ENCODE measurements at regions not wholly inside any gene's neighbourhood (a gene's known extent, or its start where the extent isn't known, plus 50 kb on each side); places are given as distances from the start of the nearest gene placed in this dataset.
A peak's percentile ranks its signal among the peaks of the same experiment; 100 is the strongest.
"Not testable (repeated sequence)": the region's sequence is repeated elsewhere in the genome, so short reads cannot be mapped to it uniquely, and the experiment has no call there.

DNA sequence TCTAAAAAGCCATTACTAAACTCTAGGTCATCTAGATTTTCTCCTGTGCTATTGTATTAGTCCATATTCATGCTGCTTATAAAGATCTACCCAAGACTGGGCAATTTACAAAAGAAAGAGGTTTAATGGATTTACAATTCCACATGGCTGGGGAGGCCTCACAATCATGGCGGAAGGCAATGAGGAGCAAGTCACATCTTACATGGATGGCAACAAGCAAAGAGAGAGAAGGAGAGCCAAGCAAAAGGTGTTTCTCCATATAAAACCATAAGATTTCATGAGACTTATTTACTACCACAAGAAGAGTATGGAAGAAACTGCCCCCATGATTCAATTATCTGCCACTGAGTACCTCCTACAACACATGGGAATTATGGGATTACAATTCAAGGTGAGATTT is 69.6 kb upstream of the CCDC6 start:
- not testable (repeated sequence) for H3K18ac ChIP-seq (ENCODE audit: low read depth in 1 of 2, low read length in 2 of 2); H3K4me2 ChIP-seq (ENCODE audit: low read length, poor library complexity, severe bottlenecking); H3K4me3 ChIP-seq (ENCODE audit: insufficient read depth in 1 of 2, low read depth in 1 of 2, low read length in 2 of 2); H3K9me3 ChIP-seq (ENCODE audit: control insufficient read depth, low read length); DNase-seq; H2BK120ac ChIP-seq (ENCODE audit: low read depth, low read length); H2AK5ac ChIP-seq (ENCODE audit: low read length, severe bottlenecking); H2AFZ ChIP-seq (ENCODE audit: low read depth, low read length); H3K4me1 ChIP-seq (ENCODE audit: control insufficient read depth, insufficient read depth, low read depth, low read length); H3K27me3 ChIP-seq (ENCODE audit: control insufficient read depth in 1 of 2, insufficient read depth in 1 of 2, low read length in 2 of 2); H3K36me3 ChIP-seq (ENCODE audit: control insufficient read depth in 1 of 2, insufficient read depth in 2 of 2, low read depth in 1 of 2, low read length in 2 of 2); H3K23ac ChIP-seq (ENCODE audit: low read length in 2 of 2); H3K14ac ChIP-seq (ENCODE audit: low read length in 2 of 2); H2BK15ac ChIP-seq (ENCODE audit: low read depth, poor library complexity, severe bottlenecking); H3K4ac ChIP-seq (ENCODE audit: low read depth in 1 of 2, low read length in 2 of 2); H3K9ac ChIP-seq (ENCODE audit: low read length); H2BK5ac ChIP-seq (ENCODE audit: low read depth, low read length, poor library complexity, severe bottlenecking); H4K8ac ChIP-seq (ENCODE audit: low read length); H3K79me1 ChIP-seq (replicated peaks; ENCODE audit: low read length, poor library complexity, severe bottlenecking); H4K91ac ChIP-seq (ENCODE audit: low read length); H2BK12ac ChIP-seq (ENCODE audit: low read length in 2 of 2); H3K27ac ChIP-seq (ENCODE audit: low read length, poor library complexity, severe bottlenecking)
- whole genome bisulfite sequencing, result 92% methylated on average over 1 of the region's 1 CpG

- H3K18ac ChIP-seq (ENCODE audit: low read depth in 1 of 2, low read length in 2 of 2), result no peak overlapping the region
- no peaks in the 10 kb centered on the region for H3K36me3 ChIP-seq (ENCODE audit: control insufficient read depth in 1 of 2, insufficient read depth in 2 of 2, low read depth in 1 of 2, low read length in 2 of 2)
- no peak overlapping the region for H2BK15ac ChIP-seq (ENCODE audit: low read depth, poor library complexity, severe bottlenecking)
- no peak overlapping the region for H3K14ac ChIP-seq (ENCODE audit: low read length in 2 of 2)
- H3K4me3 ChIP-seq (ENCODE audit: insufficient read depth in 1 of 2, low read depth in 1 of 2, low read length in 2 of 2), result no peak overlapping the region
- no peak overlapping the region for H4K8ac ChIP-seq (ENCODE audit: low read length)
- no peak overlapping the region for H3K4ac ChIP-seq (ENCODE audit: low read depth in 1 of 2, low read length in 2 of 2)
- H2BK5ac ChIP-seq (ENCODE audit: low read depth, low read length, poor library complexity, severe bottlenecking), result no peak overlapping the region
- H3K27ac ChIP-seq (ENCODE audit: low read length, poor library complexity, severe bottlenecking), result no peak overlapping the region
- H2BK12ac ChIP-seq (ENCODE audit: low read length in 2 of 2), result no peak overlapping the region
- H3K23ac ChIP-seq (ENCODE audit: low read length in 2 of 2), result no peak overlapping the region
- H3K27me3 ChIP-seq (ENCODE audit: control insufficient read depth in 1 of 2, insufficient read depth in 1 of 2, low read length in 2 of 2), result no peaks in the 10 kb centered on the region
- H2AFZ ChIP-seq (ENCODE audit: low read depth, low read length), result no peak overlapping the region
- H3K4me2 ChIP-seq (ENCODE audit: low read length, poor library complexity, severe bottlenecking), result no peak overlapping the region
- no peak overlapping the region for H2BK120ac ChIP-seq (ENCODE audit: low read depth, low read length)
- 27% methylated on average over 1 of the region's 1 CpG for WGBS
- no peak overlapping the region for H2AK5ac ChIP-seq (ENCODE audit: low read length, severe bottlenecking)
- H3K9ac ChIP-seq (ENCODE audit: low read length), result no peak overlapping the region
- DNase-seq, result peak; percentile 64
- H3K4me1 ChIP-seq (ENCODE audit: control insufficient read depth, insufficient read depth, low read depth, low read length), result no peaks in the 10 kb centered on the region
- no peak overlapping the region for H4K91ac ChIP-seq (ENCODE audit: low read length)
- H3K9me3 ChIP-seq (ENCODE audit: control insufficient read depth, low read length), result no peaks in the 10 kb centered on the region
- H3K79me1 ChIP-seq (replicated peaks; ENCODE audit: low read length, poor library complexity, severe bottlenecking), result no peaks in the 10 kb centered on the region
Observed at GRCh38 chr10:59971915-59972314, 65.6 kb upstream of the CCDC6 start.

DNA sequence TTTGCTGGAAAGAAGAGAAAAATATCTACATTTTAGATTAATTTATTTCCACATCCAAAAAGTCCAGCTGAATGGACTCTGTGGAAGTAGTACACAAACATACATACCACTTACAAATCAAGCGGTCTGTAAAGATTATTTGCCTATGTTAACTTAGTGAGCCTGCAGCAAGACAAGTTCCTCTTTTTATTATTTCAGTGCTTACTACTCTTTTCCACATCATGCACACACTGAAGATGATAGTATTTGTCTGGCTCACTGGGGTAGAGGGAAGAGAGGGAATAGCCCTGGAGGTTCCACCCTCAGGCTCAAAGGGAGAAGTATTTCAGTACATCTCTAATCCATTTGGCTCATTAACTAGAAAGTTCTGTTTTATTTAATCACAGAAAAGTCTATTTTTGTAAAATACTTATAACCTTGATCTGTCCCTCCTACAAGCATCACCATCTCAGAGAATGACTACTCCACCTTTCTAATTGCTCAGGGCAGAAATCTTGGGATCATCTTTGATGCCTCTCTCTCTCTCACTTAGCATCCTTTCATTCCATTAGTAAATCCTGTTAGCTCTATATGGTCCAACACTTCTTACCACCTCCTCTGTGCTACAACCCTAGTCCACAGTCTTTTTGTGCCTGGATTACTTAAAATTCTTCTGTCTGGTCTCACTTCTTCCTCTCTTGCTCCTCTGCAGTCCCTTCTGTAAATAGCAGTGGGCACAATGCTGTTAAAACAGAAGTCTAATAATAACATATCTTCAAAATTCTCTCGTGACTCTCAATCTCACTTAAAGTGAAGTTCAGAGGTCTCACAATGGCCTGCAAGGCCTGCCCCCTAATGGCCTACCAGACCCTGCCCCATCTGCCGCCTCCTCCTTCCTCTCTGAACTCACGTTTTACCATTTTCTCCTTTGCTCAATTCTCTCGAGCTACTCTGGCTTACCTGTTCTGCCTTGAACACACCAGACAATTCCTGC is 64.3 kb upstream of the CCDC6 start:
- H3K4me3 ChIP-seq (ENCODE audit: insufficient read depth in 1 of 2, low read depth in 1 of 2, low read length in 2 of 2), result no peak overlapping the region
- no peak overlapping the region for H3K14ac ChIP-seq (ENCODE audit: low read length in 2 of 2)
- no peak overlapping the region for H3K27ac ChIP-seq (ENCODE audit: low read length, poor library complexity, severe bottlenecking)
- no peak overlapping the region for H2AK5ac ChIP-seq (ENCODE audit: low read length, severe bottlenecking)
- H2AFZ ChIP-seq (ENCODE audit: low read depth, low read length), result no peak overlapping the region
- H2BK15ac ChIP-seq (ENCODE audit: low read depth, poor library complexity, severe bottlenecking), result peak overlapping the region; percentile 80
- no peak overlapping the region for H4K8ac ChIP-seq (ENCODE audit: low read length)
- no peaks in the 10 kb centered on the region for H3K4me1 ChIP-seq (ENCODE audit: control insufficient read depth, insufficient read depth, low read depth, low read length)
- no peak overlapping the region for H3K18ac ChIP-seq (ENCODE audit: low read depth in 1 of 2, low read length in 2 of 2)
- no peaks in the 10 kb centered on the region for H3K36me3 ChIP-seq (ENCODE audit: control insufficient read depth in 1 of 2, insufficient read depth in 2 of 2, low read depth in 1 of 2, low read length in 2 of 2)
- H3K9me3 ChIP-seq (ENCODE audit: control insufficient read depth, low read length), result no peaks in the 10 kb centered on the region
- WGBS, result 71% methylated on average over 5 of the region's 5 CpGs
- H3K4me2 ChIP-seq (ENCODE audit: low read length, poor library complexity, severe bottlenecking), result no peak overlapping the region
- peak overlapping the region in 1 of 2 experiments; percentile 86 for H2BK12ac ChIP-seq (ENCODE audit: low read length in 2 of 2)
- H4K91ac ChIP-seq (ENCODE audit: low read length), result no peak overlapping the region
- H3K9ac ChIP-seq (ENCODE audit: low read length), result no peak overlapping the region
- H3K23ac ChIP-seq (ENCODE audit: low read length in 2 of 2), result no peak overlapping the region
- no peak overlapping the region for H3K4ac ChIP-seq (ENCODE audit: low read depth in 1 of 2, low read length in 2 of 2)
- no peak overlapping the region for H2BK120ac ChIP-seq (ENCODE audit: low read depth, low read length)
- no peak overlapping the region for H2BK5ac ChIP-seq (ENCODE audit: low read depth, low read length, poor library complexity, severe bottlenecking)
- DNase-seq, result no peak
- no peaks in the 10 kb centered on the region for H3K79me1 ChIP-seq (replicated peaks; ENCODE audit: low read length, poor library complexity, severe bottlenecking)
- H3K27me3 ChIP-seq (ENCODE audit: control insufficient read depth in 1 of 2, insufficient read depth in 1 of 2, low read length in 2 of 2), result no peaks in the 10 kb centered on the region

DNA sequence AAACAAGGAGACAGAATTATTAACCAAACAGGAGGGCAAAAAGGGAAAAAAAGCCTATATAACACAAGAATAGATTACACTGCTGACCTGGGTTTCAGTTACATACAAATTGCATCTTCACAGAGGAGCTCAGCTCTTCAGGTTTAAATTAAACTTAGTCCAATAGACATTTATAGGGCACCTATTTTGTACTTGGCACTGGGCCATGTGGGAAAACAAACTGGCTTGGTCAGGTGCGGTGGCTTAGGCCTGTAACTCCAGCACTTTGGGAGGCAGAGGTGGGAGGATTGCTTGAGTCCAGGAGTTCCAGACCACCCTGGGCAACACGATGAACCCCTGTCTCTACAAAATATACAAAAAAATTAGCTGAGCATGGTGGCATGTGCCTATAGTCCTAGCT is 62.3 kb upstream of the CCDC6 start:
- Histone ChIP-seq H4K91ac (ENCODE audit: low read length) (no peak overlapping the region), H3K23ac (ENCODE audit: low read length in 2 of 2) (no peak overlapping the region), H4K8ac (ENCODE audit: low read length) (no peak overlapping the region), H2BK12ac (ENCODE audit: low read length in 2 of 2) (no peak overlapping the region), H2AFZ (ENCODE audit: low read depth, low read length) (no peak overlapping the region), H2BK5ac (ENCODE audit: low read depth, low read length, poor library complexity, severe bottlenecking) (no peak overlapping the region), H3K27me3 (ENCODE audit: control insufficient read depth in 1 of 2, insufficient read depth in 1 of 2, low read length in 2 of 2) (no peaks in the 10 kb centered on the region), H2BK120ac (ENCODE audit: low read depth, low read length) (no peak overlapping the region), H3K79me1 (replicated peaks; ENCODE audit: low read length, poor library complexity, severe bottlenecking) (no peaks in the 10 kb centered on the region), H3K4me1 (ENCODE audit: control insufficient read depth, insufficient read depth, low read depth, low read length) (no peaks in the 10 kb centered on the region), H3K9ac (ENCODE audit: low read length) (no peak overlapping the region), H3K36me3 (ENCODE audit: control insufficient read depth in 1 of 2, insufficient read depth in 2 of 2, low read depth in 1 of 2, low read length in 2 of 2) (no peaks in the 10 kb centered on the region), H2AK5ac (ENCODE audit: low read length, severe bottlenecking) (no peak overlapping the region), H3K27ac (ENCODE audit: low read length, poor library complexity, severe bottlenecking) (no peak overlapping the region), H2BK15ac (ENCODE audit: low read depth, poor library complexity, severe bottlenecking) (no peak overlapping the region), H3K14ac (ENCODE audit: low read length in 2 of 2) (no peak overlapping the region), H3K18ac (ENCODE audit: low read depth in 1 of 2, low read length in 2 of 2) (no peak overlapping the region), H3K4ac (ENCODE audit: low read depth in 1 of 2, low read length in 2 of 2) (no peak overlapping the region), H3K9me3 (ENCODE audit: control insufficient read depth, low read length) (no peaks in the 10 kb centered on the region), H3K4me2 (ENCODE audit: low read length, poor library complexity, severe bottlenecking) (no peak overlapping the region), H3K4me3 (ENCODE audit: insufficient read depth in 1 of 2, low read depth in 1 of 2, low read length in 2 of 2) (no peak overlapping the region)
- DNase-seq, result no peak
- WGBS, result 100% methylated on average over 1 of the region's 2 CpGs
